Activated CD8-positive, alpha-beta T cell treated with anti-CD3 and anti-CD28 coated beads for 36 hours (primary cell): ENCODE measurements at regions not wholly inside any gene's neighbourhood (a gene's known extent, or its start where the extent isn't known, plus 50 kb on each side); places are given as distances from the start of the nearest gene placed in this dataset.
"Not testable (repeated sequence)": the region's sequence is repeated elsewhere in the genome, so short reads cannot be mapped to it uniquely, and the experiment has no call there.

Experiments
- ATAC-seq: fragments of 200-7000 bp; cut with Tn5 transposase; one replicate; pipeline ENCODE4 v1.10.0; 2021; ENCODE audit warnings: mild to moderate bottlenecking, moderate library complexity
- CTCF ChIA-PET: fragments of 350-600 bp; sonication (Branson Sonifier 250); formaldehyde crosslinking; loops from one replicate; lab custom pipeline; 2021; ENCODE audit warnings: antibody characterized with exemption; lab: Charles Lee
- POLR2A ChIA-PET: fragments of 350-600 bp; sonication (Branson Sonifier 250); formaldehyde crosslinking; loops from one replicate; lab custom pipeline; 2021; ENCODE audit warnings: antibody characterized with exemption; lab: Charles Lee
- DNase-seq: peaks from one replicate; pipeline ENCODE4 v3.0.0-alpha.2; 2020
- H3K27ac Mint-ChIP-seq: one replicate; pipeline ENCODE4 v1.8.0; 2021; ENCODE audit warnings: mild to moderate bottlenecking, mixed read lengths
- H3K27me3 Mint-ChIP-seq: one replicate; pipeline ENCODE4 v1.8.0; 2021; ENCODE audit warnings: mixed read lengths
- H3K36me3 Mint-ChIP-seq: one replicate; pipeline ENCODE4 v1.8.0; 2021; ENCODE audit warnings: low read depth, mixed read lengths
- H3K4me1 Mint-ChIP-seq: one replicate; pipeline ENCODE4 v1.8.0; 2021; ENCODE audit warnings: low read depth, mixed read lengths
- H3K4me3 Mint-ChIP-seq: one replicate; pipeline ENCODE4 v1.8.0; 2021; ENCODE audit warnings: mild to moderate bottlenecking, moderate library complexity, mixed read lengths
- H3K9me3 Mint-ChIP-seq: one replicate; pipeline ENCODE4 v1.8.0; 2021; ENCODE audit warnings: mixed read lengths
- intact Hi-C: fragments of 100-400 bp; cut with micrococcal nuclease; formaldehyde crosslinking; loops from one replicate; pipeline ENCODE4 v1.10.0; 2022
- TF ChIP-seq, protein P1 (sequence below): fragments of 200-600 bp; IDR thresholded peaks from one replicate; pipeline ENCODE4 v1.8.0; 2022; ENCODE audit warnings: antibody characterized with exemption, mild to moderate bottlenecking

- intact Hi-C loops = no loop called here
- ATAC-seq (no peak), DNase-seq (no peak)
- Mint-ChIP-seq H3K27me3 (peaks cover 3% of the 10 kb centered on the region), H3K27ac (no peak overlapping the region), H3K4me3 (no peak overlapping the region), H3K4me1 (no peaks in the 10 kb centered on the region), H3K9me3 (no peaks in the 10 kb centered on the region), H3K36me3 (no peaks in the 10 kb centered on the region)
- ChIA-PET POLR2A (interaction anchor here (0.6 kb wide), 1 partner anchor 1294 kb away, joined by 3 read pairs; no protein-coding TSS in a partner anchor), CTCF (interaction anchor here (0.6 kb wide), 1 partner anchor 29 kb away, joined by 3 read pairs; no protein-coding TSS in a partner anchor)
- TF ChIP-seq, protein P1, sequence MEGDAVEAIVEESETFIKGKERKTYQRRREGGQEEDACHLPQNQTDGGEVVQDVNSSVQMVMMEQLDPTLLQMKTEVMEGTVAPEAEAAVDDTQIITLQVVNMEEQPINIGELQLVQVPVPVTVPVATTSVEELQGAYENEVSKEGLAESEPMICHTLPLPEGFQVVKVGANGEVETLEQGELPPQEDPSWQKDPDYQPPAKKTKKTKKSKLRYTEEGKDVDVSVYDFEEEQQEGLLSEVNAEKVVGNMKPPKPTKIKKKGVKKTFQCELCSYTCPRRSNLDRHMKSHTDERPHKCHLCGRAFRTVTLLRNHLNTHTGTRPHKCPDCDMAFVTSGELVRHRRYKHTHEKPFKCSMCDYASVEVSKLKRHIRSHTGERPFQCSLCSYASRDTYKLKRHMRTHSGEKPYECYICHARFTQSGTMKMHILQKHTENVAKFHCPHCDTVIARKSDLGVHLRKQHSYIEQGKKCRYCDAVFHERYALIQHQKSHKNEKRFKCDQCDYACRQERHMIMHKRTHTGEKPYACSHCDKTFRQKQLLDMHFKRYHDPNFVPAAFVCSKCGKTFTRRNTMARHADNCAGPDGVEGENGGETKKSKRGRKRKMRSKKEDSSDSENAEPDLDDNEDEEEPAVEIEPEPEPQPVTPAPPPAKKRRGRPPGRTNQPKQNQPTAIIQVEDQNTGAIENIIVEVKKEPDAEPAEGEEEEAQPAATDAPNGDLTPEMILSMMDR = no peak
Measured at GRCh38 chr18:70405052-70405451, 116.2 kb downstream of the SOCS6 start.

DNA sequence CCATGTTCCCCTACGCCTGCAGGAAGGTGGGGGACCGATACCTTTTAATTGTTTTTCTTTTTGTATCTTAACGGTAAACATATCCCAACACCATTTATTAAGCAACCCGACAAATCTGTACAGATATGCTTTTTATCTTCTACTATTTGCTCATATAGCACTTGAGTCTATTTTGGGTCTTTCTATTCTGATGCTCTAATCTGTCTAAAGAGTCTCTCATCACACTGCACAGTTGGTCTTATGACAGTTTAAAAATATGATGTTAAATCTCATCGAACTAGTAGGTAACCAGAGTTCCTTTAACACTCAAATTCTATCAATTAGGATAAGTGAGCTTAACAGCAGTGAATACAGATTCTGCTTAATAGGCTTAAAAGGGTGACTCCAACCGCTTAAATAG, 111.6 kb downstream of the SOCS6 start:
- no peaks in the 10 kb centered on the region for H3K27me3 Mint-ChIP-seq
- no peak overlapping the region for H3K4me3 Mint-ChIP-seq
- H3K36me3 Mint-ChIP-seq = no peaks in the 10 kb centered on the region
- ChIA-PET CTCF (interaction anchor here (1.4 kb wide), 1 partner anchor 54 kb away, joined by 6 read pairs; no protein-coding TSS in a partner anchor), POLR2A (no interaction called here)
- intact Hi-C loops = no loop called here
- ATAC-seq (no peak), DNase-seq (no peak)
- no peak overlapping the region for H3K27ac Mint-ChIP-seq
- TF ChIP-seq, protein P1 = no peak
- no peaks in the 10 kb centered on the region for H3K9me3 Mint-ChIP-seq
- H3K4me1 Mint-ChIP-seq = no peaks in the 10 kb centered on the region

GRCh38 chr18:70398076-70398475, 109.2 kb downstream of the SOCS6 start:
- Mint-ChIP-seq H3K4me3 (no peak overlapping the region), H3K9me3 (no peaks in the 10 kb centered on the region), H3K4me1 (no peaks in the 10 kb centered on the region), H3K27me3 (no peaks in the 10 kb centered on the region), H3K36me3 (no peaks in the 10 kb centered on the region), H3K27ac (no peak overlapping the region)
- intact Hi-C loops = no loop called here
- ChIA-PET POLR2A (no interaction called here), CTCF (no interaction called here)
- TF ChIP-seq, protein P1 = no peak
- DNase-seq = no peak
- ATAC-seq = no peak

DNA sequence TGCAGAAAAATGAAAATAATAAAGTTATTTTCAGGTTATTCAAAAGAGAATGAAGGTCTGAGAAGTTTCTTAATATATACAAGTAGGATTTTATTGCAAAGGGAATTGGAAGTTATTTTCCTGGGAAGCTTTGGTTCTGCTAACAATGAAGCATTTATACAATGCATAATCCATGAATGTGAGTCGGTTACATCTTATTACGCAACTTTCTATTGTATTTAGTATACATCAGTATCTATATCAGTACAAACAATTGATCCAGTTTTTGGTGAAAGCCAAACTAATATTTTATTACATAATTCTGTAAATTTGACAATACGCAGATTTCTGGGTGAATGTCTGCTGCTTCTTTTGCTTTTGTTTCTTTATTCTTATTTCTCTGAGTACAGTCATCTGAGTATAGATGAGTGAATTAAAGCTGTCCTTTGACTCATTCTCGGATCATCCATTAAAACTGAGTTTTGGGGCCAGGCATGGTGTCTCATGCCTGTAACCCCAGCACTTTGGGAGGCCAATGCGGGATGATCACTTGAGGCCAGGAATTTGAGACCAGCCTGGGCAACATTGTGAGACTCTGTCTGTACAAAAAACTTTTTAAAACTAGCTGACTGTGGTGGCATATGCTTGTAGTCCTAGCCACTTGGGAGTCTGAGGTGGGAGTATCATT, 108.5 kb downstream of the SOCS6 start:
- H3K4me1 Mint-ChIP-seq = no peaks in the 10 kb centered on the region
- H3K27ac Mint-ChIP-seq = no peak overlapping the region
- no peaks in the 10 kb centered on the region for H3K9me3 Mint-ChIP-seq
- no peak for ATAC-seq
- no peak overlapping the region for H3K4me3 Mint-ChIP-seq
- ChIA-PET POLR2A (no interaction called here), CTCF (no interaction called here)
- TF ChIP-seq, protein P1 = no peak
- no peaks in the 10 kb centered on the region for H3K36me3 Mint-ChIP-seq
- H3K27me3 Mint-ChIP-seq = no peaks in the 10 kb centered on the region
- no peak for DNase-seq
- intact Hi-C loops = no loop called here

- DNase-seq, ATAC-seq, H3K9me3 Mint-ChIP-seq, H3K36me3 Mint-ChIP-seq, H3K27ac Mint-ChIP-seq, POLR2A ChIA-PET, H3K27me3 Mint-ChIP-seq, CTCF ChIA-PET, H3K4me3 Mint-ChIP-seq, intact Hi-C loops, H3K4me1 Mint-ChIP-seq: not testable (repeated sequence)
Measured at GRCh38 chr18:70395771-70396170, 106.9 kb downstream of the SOCS6 start.
